IPS-15b (cell line): ENCODE measurements at regions not wholly inside any gene's neighbourhood (a gene's known extent, or its start where the extent isn't known, plus 50 kb on each side); places are given as distances from the start of the nearest gene placed in this dataset.
"Not testable (repeated sequence)": the region's sequence is repeated elsewhere in the genome, so short reads cannot be mapped to it uniquely, and the experiment has no call there.

Experiments used
- H3K27me3 ChIP-seq: one replicate; pipeline ENCODE4 v1.6.1; 2013; ENCODE audit warnings: low read length; ENCODE audit not compliant: control insufficient read depth, insufficient read depth
- H3K36me3 ChIP-seq: one replicate; pipeline ENCODE4 v1.6.1; 2013; ENCODE audit warnings: low read length; ENCODE audit not compliant: control insufficient read depth, insufficient read depth
- H3K4me1 ChIP-seq: one replicate; pipeline ENCODE4 v1.6.1; 2013; ENCODE audit warnings: mild to moderate bottlenecking, low read length; ENCODE audit not compliant: control insufficient read depth, insufficient read depth
- H3K4me3 ChIP-seq: one replicate; pipeline ENCODE4 v1.5.1; 2013; ENCODE audit warnings: low read depth, low read length
- H3K9ac ChIP-seq: one replicate; pipeline ENCODE4 v1.6.1; 2013; ENCODE audit warnings: low read depth, mild to moderate bottlenecking, low read length
- H3K9me3 ChIP-seq: one replicate; pipeline ENCODE4 v1.6.1; 2013; ENCODE audit warnings: mild to moderate bottlenecking, low read length; ENCODE audit not compliant: control insufficient read depth, insufficient read depth

DNA sequence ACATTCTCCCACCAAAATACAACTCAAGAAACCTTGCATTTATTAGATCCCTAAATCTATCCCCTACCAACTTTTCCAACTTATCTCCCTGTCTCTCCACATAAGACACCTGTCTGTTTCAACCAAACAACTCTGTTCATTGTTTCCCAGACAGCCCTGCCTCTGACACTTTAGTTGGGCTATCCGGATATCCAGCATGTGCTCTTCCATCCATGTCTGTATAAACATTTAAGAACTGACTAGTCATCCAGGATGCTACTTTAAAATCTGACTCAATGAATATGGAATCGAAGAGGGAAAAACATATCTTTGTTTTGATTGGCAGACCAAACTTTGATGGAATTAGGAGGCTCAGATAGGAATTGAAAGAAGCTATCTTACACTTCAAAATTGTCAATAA is 143.2 kb upstream of the DCAF8L1 start:
- no peaks in the 10 kb centered on the region for H3K9me3 ChIP-seq
- H3K36me3 ChIP-seq = no peaks in the 10 kb centered on the region
- H3K4me1 ChIP-seq = no peaks in the 10 kb centered on the region
- no peak overlapping the region for H3K4me3 ChIP-seq
- no peak overlapping the region for H3K9ac ChIP-seq
- peaks cover 84% of the 10 kb centered on the region for H3K27me3 ChIP-seq

DNA sequence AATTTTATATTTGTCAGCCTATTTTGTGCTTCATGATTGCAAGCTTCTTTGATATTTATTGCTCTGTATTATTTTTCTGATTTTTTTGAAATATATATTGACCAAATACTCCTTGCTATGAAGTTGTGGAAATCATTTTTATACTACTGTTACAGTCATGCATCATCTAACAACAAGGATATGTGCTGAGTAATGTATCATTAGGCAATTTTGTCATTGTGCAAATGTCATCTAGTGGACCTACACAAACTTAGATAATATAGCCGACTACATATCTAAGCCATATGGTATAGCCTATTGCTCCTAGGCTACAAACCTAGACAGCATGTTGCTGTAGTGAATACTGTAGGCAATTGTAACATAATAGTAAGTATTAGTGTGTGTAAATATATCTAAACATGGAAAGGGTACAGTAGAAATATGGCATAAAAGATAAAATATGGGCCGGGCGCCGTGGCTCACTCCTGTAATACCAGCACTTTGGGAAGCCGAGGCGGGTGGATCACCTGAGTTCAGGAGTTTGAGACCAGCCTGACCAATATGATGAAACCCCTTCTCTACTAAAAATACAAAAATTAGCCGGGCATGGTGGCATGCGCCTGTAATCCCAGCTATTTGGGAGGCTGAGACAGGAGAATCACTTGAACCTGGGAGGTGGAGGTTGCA is 139.5 kb upstream of the DCAF8L1 start:
- peaks cover 67% of the 10 kb centered on the region for H3K27me3 ChIP-seq
- not testable (repeated sequence) for H3K9ac ChIP-seq, H3K4me3 ChIP-seq, H3K4me1 ChIP-seq, H3K36me3 ChIP-seq, H3K9me3 ChIP-seq

DNA sequence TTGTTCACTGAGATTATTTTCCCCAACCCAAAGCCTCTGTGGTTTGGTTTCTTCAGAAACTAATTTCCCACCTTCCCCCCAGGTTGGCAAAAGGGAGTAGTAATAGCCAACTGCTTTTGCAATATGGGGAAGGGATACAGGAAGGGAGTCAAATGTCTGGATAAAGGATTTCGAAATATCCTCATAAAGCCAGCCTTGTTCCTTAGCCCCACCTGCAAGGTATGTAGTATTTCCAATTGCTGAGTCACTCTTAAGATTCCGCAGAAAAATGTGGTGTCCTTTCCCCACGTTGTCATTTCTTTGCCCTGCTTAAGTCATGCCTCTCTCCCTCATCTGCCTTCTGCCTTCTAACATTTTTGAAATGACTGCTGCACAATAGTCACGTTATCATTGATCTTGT is 138.8 kb upstream of the DCAF8L1 start:
- no peak overlapping the region for H3K9ac ChIP-seq
- peaks cover 61% of the 10 kb centered on the region for H3K27me3 ChIP-seq

DNA sequence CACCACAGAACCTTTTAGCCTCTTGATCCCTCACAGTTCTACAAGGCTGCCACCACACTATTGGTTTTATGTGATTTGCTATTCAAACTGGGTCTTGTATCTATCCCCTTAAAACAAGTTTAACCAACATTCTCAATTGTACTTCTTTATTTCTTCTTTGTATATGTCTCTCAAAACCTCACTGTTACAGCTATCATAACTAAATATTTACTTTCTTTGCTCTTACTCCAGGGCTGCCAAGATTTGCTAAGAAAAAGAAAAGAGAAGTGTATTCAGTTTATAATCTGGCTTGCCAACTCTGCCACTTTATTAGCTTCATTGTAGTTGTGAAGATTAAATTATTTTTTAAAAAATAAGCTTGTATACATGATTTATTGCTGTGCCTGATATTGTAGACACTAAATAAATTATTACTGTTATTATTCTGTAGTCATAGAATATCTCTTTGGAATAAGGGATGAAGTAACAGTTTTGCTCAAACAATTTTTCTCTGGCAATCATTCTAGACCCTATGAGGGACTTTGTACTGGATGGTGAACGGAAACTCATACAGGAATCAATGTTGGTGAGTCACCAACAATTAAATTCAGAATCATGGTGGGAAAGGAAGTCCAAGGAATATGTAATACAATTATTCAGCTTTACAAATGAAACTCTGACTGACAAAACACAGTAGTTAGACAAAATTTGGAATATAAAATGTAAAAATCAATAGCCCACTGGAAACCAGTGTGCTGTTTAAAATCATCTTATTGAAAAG is 127.1 kb upstream of the DCAF8L1 start:
- Histone ChIP-seq H3K27me3 (peaks cover 5% of the 10 kb centered on the region), H3K36me3 (no peaks in the 10 kb centered on the region), H3K4me3 (no peak overlapping the region), H3K9ac (no peak overlapping the region), H3K4me1 (no peaks in the 10 kb centered on the region), H3K9me3 (no peaks in the 10 kb centered on the region)

More for the DNA sequence above, 138.8 kb upstream of the DCAF8L1 start:
- no peaks in the 10 kb centered on the region for H3K4me1 ChIP-seq
- H3K36me3 ChIP-seq = no peaks in the 10 kb centered on the region
- H3K9me3 ChIP-seq = no peaks in the 10 kb centered on the region
- H3K4me3 ChIP-seq = no peak overlapping the region

DNA sequence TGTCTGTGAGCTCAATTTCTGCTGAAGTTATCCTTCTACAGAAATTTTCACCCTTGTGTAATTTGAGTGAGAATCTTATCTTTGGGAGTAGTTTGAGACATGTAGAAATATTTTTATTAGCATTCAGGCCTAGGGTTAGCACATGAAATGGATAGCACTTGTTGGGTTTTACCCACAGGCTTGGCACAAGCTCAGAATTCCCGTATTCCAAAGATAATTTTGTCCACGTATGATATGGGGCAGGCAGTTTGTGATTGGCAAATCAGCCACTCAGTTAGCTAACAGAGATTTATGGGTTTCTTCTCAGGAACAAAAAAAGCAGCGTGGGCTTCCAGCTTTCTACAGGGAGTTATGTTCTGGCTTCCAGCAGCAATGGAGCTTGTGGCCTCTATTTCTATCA is 117.9 kb upstream of the DCAF8L1 start:
- Histone ChIP-seq H3K27me3 (no peaks in the 10 kb centered on the region), H3K4me3 (no peak overlapping the region), H3K9ac (no peak overlapping the region), H3K36me3 (no peaks in the 10 kb centered on the region), H3K4me1 (no peaks in the 10 kb centered on the region), H3K9me3 (no peaks in the 10 kb centered on the region)

DNA sequence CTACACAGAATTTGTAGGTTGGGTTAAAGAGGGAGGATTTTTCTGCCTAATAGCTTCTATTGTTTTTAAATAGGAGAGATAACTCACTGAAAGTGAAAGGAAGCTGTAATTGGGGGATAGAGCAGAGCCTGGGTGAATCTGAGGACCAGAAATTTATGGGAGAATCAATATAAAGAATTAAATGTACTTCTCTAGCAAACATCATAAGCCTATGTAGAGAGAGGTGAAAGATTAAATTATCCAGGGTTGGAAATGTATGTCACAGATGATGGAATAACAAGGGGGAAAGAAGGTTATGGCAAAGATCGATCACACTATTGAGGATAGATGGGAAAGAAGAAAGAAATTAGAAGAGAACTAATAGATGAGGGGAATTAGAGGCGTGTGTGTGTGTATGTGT is 104.4 kb upstream of the DCAF8L1 start:
- H3K4me3 ChIP-seq = no peak overlapping the region
- H3K9ac ChIP-seq = no peak overlapping the region
- no peaks in the 10 kb centered on the region for H3K36me3 ChIP-seq
- no peaks in the 10 kb centered on the region for H3K4me1 ChIP-seq
- no peaks in the 10 kb centered on the region for H3K9me3 ChIP-seq
- peaks cover 7% of the 10 kb centered on the region for H3K27me3 ChIP-seq

DNA sequence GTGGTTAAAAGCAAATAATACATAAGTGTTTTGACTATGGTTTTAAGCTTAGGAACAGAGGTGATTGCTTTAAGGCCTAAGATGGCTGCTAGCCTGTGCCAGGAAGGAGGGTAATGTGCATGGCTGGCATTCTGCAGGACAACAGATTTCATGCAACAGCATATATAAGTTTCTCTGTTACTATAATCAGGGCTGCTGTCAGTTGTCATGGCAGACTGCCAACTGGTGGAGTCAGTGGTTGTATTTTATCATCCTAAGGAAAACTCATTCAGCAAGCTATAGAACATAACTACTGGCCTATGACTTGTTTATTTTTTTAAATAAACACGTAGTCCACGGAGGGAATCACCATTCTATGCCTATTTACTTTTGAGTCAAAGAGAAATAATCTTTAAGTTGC is 77.7 kb upstream of the DCAF8L1 start:
- Histone ChIP-seq H3K4me3 (no peak overlapping the region), H3K36me3 (no peaks in the 10 kb centered on the region), H3K27me3 (no peaks in the 10 kb centered on the region), H3K4me1 (no peaks in the 10 kb centered on the region), H3K9ac (no peak overlapping the region), H3K9me3 (no peaks in the 10 kb centered on the region)

DNA sequence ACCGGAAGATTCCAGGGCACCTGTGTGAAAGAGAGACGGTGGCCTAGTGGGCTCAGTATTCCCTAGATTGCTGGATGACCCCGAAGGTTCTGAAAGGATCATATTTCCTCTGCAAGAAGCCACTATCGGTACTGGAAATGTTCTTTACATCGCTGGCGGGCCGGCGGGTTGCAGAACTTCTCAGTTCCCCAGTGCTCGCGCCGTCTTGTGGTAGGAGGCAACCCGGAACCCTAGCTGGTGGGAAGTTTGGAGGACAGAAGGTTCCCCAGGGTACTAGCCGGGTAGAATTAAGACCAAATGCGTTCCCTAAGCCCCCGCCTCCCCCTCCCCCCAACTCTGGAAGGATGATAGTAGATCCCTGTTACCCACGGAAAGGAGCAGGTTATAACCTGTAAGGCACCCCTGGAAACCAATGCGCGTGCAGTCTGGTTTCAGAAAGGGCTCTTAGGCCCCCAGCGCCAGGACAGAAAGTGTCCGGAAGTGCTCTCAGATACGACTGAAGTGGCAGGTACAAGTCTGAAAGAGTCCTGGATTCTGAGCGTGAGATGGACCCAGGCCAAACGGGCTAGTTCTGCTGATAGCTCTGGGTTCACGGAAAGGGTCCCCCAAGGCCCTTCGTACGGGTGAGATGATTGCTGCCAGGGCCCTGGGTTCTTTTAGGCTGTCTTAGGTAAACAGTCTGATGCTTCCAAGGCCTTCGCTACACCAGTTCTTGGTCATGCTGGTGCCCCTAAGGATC is 61.7 kb upstream of the DCAF8L1 start:
- Histone ChIP-seq H3K27me3 (no peaks in the 10 kb centered on the region), H3K4me1 (no peaks in the 10 kb centered on the region), H3K9me3 (no peaks in the 10 kb centered on the region), H3K9ac (no peak overlapping the region), H3K36me3 (no peaks in the 10 kb centered on the region), H3K4me3 (no peak overlapping the region)

DNA sequence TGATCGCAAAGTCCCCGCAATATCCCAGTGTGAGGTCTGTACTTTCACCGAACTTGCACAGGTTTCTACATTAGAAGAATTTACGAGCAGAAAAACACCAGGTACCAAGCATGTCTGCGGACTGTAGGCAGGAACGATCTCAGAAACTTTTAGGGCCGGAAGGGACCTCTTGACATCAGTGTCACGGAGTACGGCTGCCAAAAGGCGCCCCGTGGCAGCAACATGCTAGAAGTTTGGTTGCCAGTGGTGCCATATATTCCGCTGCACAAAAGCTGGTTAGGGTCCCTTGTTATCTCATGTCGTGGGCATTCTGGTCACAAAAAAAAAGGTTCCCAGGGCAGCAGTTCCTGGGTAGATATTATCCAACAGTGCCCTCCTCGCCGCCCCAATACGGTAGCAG is 61.0 kb upstream of the DCAF8L1 start:
- H3K9me3 ChIP-seq = no peaks in the 10 kb centered on the region
- H3K36me3 ChIP-seq = no peaks in the 10 kb centered on the region

DNA sequence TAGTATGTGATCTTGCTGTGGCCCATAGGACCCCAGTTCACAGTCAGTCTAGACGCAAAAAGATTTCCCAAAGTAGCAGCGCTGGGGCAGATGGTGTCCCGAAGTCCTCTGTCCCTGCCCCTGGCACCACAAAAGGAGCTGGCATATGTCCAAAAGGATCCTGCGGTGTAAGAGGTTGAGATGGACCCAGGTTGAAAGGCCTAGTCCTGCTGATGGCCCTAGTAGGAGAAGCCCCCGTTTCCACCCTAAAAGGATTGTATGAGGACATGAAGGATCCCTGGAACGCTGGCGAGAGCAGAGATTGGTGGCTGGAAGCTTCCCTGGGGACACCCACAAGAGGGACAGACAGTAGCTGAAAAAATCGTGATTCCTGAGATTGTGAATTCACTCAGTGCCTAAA is 58.0 kb upstream of the DCAF8L1 start:
- H3K36me3 ChIP-seq = no peaks in the 10 kb centered on the region
- no peaks in the 10 kb centered on the region for H3K4me1 ChIP-seq
- no peaks in the 10 kb centered on the region for H3K27me3 ChIP-seq
- H3K9me3 ChIP-seq = no peaks in the 10 kb centered on the region
- no peak overlapping the region for H3K4me3 ChIP-seq
- no peak overlapping the region for H3K9ac ChIP-seq

More for the DNA sequence above, 61.0 kb upstream of the DCAF8L1 start:
- Histone ChIP-seq H3K27me3 (no peaks in the 10 kb centered on the region), H3K4me1 (no peaks in the 10 kb centered on the region), H3K9ac (no peak overlapping the region), H3K4me3 (no peak overlapping the region)
